Adrenal gland (tissue), 9 donors: ENCODE measurements at regions not wholly inside any gene's neighbourhood (a gene's known extent, or its start where the extent isn't known, plus 50 kb on each side); places are given as distances from the start of the nearest gene placed in this dataset.

ENCODE experiments used
- DNase-seq, 7 donors: peaks; one replicate each; pipeline ENCODE4 v3.0.0-alpha.2; 2019 to 2020
- H3K27ac ChIP-seq, 5 donors: fragments of 200-600 bp; sonication (generic) in 4 of 5; 1 replicate in 3 of 5; 2 replicates in 2 of 5; pipeline versions ENCODE4 v1.5.1 to v1.8.0; 2016 to 2020; ENCODE audit warnings: mild to moderate bottlenecking in 1 of 5
- H3K27me3 ChIP-seq: fragments of 200-600 bp; 2 replicates; pipeline ENCODE4 v1.8.0; 2021
- H3K36me3 ChIP-seq, 2 donors: fragments of 200-600 bp; replicated peaks in 1 of 2; 1 replicate in 1 of 2; 2 replicates in 1 of 2; pipeline versions ENCODE4 v1.5.1 to v1.8.0; 2018 to 2022
- H3K4me1 ChIP-seq, 2 donors: fragments of 200-600 bp; replicated peaks in 1 of 2; 1 replicate in 1 of 2; 2 replicates in 1 of 2; pipeline versions ENCODE4 v1.5.1 to v1.8.0; 2018 to 2021
- H3K4me3 ChIP-seq, 4 donors: fragments of 200-600 bp; sonication (generic) in 3 of 4; one replicate each; pipeline ENCODE4 v1.5.1; 2016 to 2018
- H3K9me3 ChIP-seq, 3 donors: fragments of 200-600 bp; sonication (generic) in 1 of 3; replicated peaks in 1 of 3; 1 replicate in 2 of 3; 2 replicates in 1 of 3; pipeline versions ENCODE4 v1.5.1 to v1.8.0; 2016 to 2021
- POLR2A ChIP-seq, 2 donors: fragments of 450-650 bp; IDR thresholded peaks; one replicate each; pipeline ENCODE4 v1.6.1; 2017; ENCODE audit warnings: antibody characterized with exemption in 2 of 2, mild to moderate bottlenecking in 2 of 2, moderate library complexity in 1 of 2
- WGBS, 4 donors: extraction: QIAGEN DNeasy Blood & Tissue Kit in 2 of 4; methylation state at CpG; one replicate each; pipeline versions ENCODE4 v1.1.5 to v1.1.7; 2013 to 2017; 5-methylcytosine and 5-hydroxymethylcytosine counted together
- intact Hi-C, 2 donors: fragments of 100-400 bp; cut with DNase I; formaldehyde crosslinking; loops; one replicate each; pipeline versions ENCODE4 v1.14.1 to v1.15.0; 2022 to 2023
- TF ChIP-seq, protein P1 (sequence below), 6 experiments: fragments of 450-650 bp in 4 of 6; fragments of 200-600 bp in 2 of 6; sonication (generic) in 1 of 6; IDR thresholded peaks; 1 replicate in 5 of 6; 2 replicates in 1 of 6; pipeline versions ENCODE4 v1.5.1 to v1.8.0; 2016 to 2021; ENCODE audit warnings: antibody characterized with exemption in 6 of 6, mild to moderate bottlenecking in 2 of 6, moderate library complexity in 1 of 6
- donor health status: healthy with polysubstance abuse.
- donor health status: Bipolar disorder and iron deficiency.
- donor health status: DM: yes; HTN: yes; CAD: no.
- donor health status: DM: no; HTN: no; CAD: no.
- donor health status: DM: no; HTN: no; CAD: no.

DNA sequence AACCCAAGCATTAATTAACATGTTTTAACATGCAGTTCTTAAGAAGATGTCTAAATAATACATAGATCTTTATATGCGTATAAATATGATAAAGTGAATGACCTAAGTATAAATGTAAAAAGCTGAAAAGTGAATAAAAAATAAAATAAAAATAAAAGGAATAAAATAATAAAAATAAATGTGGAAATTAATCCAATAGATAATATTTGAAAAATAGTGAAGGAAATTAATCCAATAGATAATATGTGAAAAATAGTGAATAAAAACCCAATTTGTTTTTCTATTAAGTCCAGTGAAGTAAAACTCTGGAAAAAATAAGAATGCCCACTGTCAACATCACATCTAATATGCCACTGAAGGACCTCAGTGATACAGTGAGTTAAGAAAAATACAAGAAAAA, 180.6 kb upstream of the SLC27A6 start:
- Histone ChIP-seq H3K27ac (no peak overlapping the region), H3K4me1 (no peaks in the 10 kb centered on the region), H3K27me3 (no peaks in the 10 kb centered on the region), H3K4me3 (no peak overlapping the region), H3K9me3 (no peaks in the 10 kb centered on the region), H3K36me3 (no peaks in the 10 kb centered on the region)
- DNase-seq, result no peak
- TF ChIP-seq, protein P1, sequence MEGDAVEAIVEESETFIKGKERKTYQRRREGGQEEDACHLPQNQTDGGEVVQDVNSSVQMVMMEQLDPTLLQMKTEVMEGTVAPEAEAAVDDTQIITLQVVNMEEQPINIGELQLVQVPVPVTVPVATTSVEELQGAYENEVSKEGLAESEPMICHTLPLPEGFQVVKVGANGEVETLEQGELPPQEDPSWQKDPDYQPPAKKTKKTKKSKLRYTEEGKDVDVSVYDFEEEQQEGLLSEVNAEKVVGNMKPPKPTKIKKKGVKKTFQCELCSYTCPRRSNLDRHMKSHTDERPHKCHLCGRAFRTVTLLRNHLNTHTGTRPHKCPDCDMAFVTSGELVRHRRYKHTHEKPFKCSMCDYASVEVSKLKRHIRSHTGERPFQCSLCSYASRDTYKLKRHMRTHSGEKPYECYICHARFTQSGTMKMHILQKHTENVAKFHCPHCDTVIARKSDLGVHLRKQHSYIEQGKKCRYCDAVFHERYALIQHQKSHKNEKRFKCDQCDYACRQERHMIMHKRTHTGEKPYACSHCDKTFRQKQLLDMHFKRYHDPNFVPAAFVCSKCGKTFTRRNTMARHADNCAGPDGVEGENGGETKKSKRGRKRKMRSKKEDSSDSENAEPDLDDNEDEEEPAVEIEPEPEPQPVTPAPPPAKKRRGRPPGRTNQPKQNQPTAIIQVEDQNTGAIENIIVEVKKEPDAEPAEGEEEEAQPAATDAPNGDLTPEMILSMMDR (IDR thresholded peaks at IDR 0.05), result no peak
- TF ChIP-seq POLR2A (IDR thresholded peaks at IDR 0.05), result no peak
- WGBS, 4 donors, result 92 to 98% (median 96%) methylated on average over 1 of the region's 1 CpG
- intact Hi-C loops, result no loop called here

DNA sequence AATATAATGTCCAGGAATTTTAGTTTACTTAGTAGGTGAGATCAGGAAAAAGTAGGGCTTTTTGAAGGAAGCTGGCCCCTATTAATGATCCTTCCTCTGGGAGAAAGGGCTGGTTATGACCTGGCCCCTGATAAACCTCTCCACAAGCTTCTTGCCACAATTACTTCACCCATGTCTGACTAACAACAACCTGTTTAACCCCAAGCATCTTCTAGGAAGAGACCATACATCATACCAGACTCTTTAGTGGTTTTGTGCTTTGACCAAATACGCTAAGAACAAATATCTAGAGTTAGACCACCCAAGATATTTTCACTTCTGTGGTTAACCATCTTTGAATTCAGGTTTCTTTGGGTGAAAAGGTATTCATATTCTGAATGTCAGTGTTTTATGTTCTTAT, 174.0 kb upstream of the SLC27A6 start:
- H3K27ac ChIP-seq, result no peak overlapping the region
- H3K4me1 ChIP-seq, result no peaks in the 10 kb centered on the region
- H3K9me3 ChIP-seq, result no peaks in the 10 kb centered on the region
- WGBS, 4 donors, result 85 to 100% (median 89%) methylated on average over 1 of the region's 1 CpG
- TF ChIP-seq, protein P1 (IDR thresholded peaks at IDR 0.05), result no peak
- no peak for TF ChIP-seq POLR2A (IDR thresholded peaks at IDR 0.05)
- H3K4me3 ChIP-seq, result no peak overlapping the region
- intact Hi-C loops, result no loop called here
- H3K27me3 ChIP-seq, result no peaks in the 10 kb centered on the region
- DNase-seq, result no peak
- H3K36me3 ChIP-seq, result no peaks in the 10 kb centered on the region

DNA sequence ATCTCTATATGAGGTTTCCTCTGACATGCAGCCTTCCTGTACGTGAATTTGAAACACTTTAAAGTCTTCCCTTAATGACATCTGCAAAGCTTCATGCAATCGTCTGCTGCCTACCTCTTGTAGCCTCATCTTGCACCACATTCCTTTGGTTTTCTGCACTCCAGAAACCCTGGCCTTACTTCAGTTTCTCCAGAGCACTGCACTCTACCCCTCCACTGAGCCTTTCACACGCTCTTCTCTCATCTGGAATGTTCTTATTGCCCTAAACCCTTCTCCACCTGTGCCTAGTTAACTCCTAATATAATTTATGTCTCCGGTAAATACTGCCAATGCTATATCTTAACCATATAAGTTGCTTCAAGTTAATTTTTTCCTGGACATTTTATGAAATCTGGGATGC, 168.8 kb upstream of the SLC27A6 start:
- 65 to 75% (median 73%) methylated on average over 4 of the region's 4 CpGs for WGBS, 4 donors
- no peak for DNase-seq
- Histone ChIP-seq H3K9me3 (no peaks in the 10 kb centered on the region), H3K4me1 (no peaks in the 10 kb centered on the region), H3K27me3 (no peaks in the 10 kb centered on the region), H3K4me3 (no peak overlapping the region), H3K27ac (no peak overlapping the region), H3K36me3 (no peaks in the 10 kb centered on the region)
- intact Hi-C loops, result no loop called here
- TF ChIP-seq POLR2A (IDR thresholded peaks at IDR 0.05), result no peak
- TF ChIP-seq, protein P1 (IDR thresholded peaks at IDR 0.05), result no peak

DNA sequence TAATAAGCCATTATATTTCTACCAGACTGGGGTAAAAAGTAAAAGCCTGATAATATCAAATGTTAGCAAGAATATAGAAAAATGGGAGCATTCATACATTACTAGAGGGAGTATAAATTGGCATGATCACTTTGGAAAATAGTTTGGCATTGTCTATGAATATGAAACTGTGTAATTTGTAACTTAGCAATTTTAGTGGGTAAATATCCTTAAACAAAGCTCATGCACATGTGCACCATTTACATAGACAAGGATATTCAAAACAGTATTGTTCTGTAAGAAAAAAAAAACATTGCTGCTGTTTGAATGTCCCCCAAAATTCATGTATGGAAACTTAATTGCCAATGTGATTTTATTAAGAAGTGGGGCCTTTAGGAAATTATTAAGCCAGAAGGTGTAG, 166.4 kb upstream of the SLC27A6 start:
- H3K4me3 ChIP-seq, result no peak overlapping the region
- no peaks in the 10 kb centered on the region for H3K9me3 ChIP-seq
- H3K4me1 ChIP-seq, result no peaks in the 10 kb centered on the region
- TF ChIP-seq, protein P1 (IDR thresholded peaks at IDR 0.05), result no peak
- no peak for TF ChIP-seq POLR2A (IDR thresholded peaks at IDR 0.05)
- no peak for DNase-seq
- no peaks in the 10 kb centered on the region for H3K36me3 ChIP-seq
- H3K27me3 ChIP-seq, result no peaks in the 10 kb centered on the region
- intact Hi-C loops, result no loop called here
- no peak overlapping the region for H3K27ac ChIP-seq
